CD14-positive monocyte (primary cell): ENCODE measurements at regions not wholly inside any gene's neighbourhood (a gene's known extent, or its start where the extent isn't known, plus 50 kb on each side); places are given as distances from the start of the nearest gene placed in this dataset.

Experiments used
- DNase-seq, 3 donors: peaks; one replicate each; pipeline ENCODE4 v3.0.0-alpha.2; 2011 to 2022
- H2AFZ ChIP-seq: 2 replicates; pipeline ENCODE4 v1.6.0; 2012; ENCODE audit warnings: mild to moderate bottlenecking, low read depth, low read length, inconsistent platforms; ENCODE audit not compliant: insufficient read depth, poor library complexity, severe bottlenecking
- H3K27ac ChIP-seq, 2 donors: 1 replicate in 1 of 2; 2 replicates in 1 of 2; pipeline ENCODE4 v1.5.1; 2012 to 2013; ENCODE audit warnings: low read length in 2 of 2, control low read depth in 1 of 2, inconsistent platforms in 1 of 2, low read depth in 1 of 2, mild to moderate bottlenecking in 1 of 2
- H3K27me3 ChIP-seq, 2 donors: one replicate each; pipeline versions ENCODE4 v1.6.0 to v1.6.1; 2011 to 2013; ENCODE audit warnings: low read length in 2 of 2; ENCODE audit not compliant: control insufficient read depth in 2 of 2, insufficient read depth in 2 of 2
- H3K36me3 ChIP-seq, 2 donors: replicated peaks in 1 of 2; 1 replicate in 1 of 2; 2 replicates in 1 of 2; pipeline versions ENCODE4 v1.5.1 to v1.6.1; 2012 to 2013; ENCODE audit warnings: low read length in 2 of 2, control low read depth in 1 of 2, inconsistent platforms in 1 of 2, mild to moderate bottlenecking in 1 of 2; ENCODE audit not compliant: insufficient read depth in 2 of 2, control insufficient read depth in 1 of 2
- H3K4me1 ChIP-seq, 2 donors: 1 replicate in 1 of 2; 2 replicates in 1 of 2; pipeline versions ENCODE4 v1.5.1 to v1.6.1; 2012 to 2013; ENCODE audit warnings: low read length in 2 of 2, control low read depth in 1 of 2, inconsistent platforms in 1 of 2, mild to moderate bottlenecking in 1 of 2, moderate library complexity in 1 of 2; ENCODE audit not compliant: insufficient read depth in 2 of 2, control insufficient read depth in 1 of 2
- H3K4me2 ChIP-seq: replicated peaks from 2 replicates; pipeline ENCODE3; 2012; ENCODE audit warnings: low read length, moderate library complexity, mild to moderate bottlenecking; ENCODE audit not compliant: poor library complexity, severe bottlenecking; ENCODE audit errors: extremely low read depth
- H3K4me3 ChIP-seq, 3 experiments: fragments of 200-600 bp in 1 of 3; sonication (generic) in 1 of 3; replicated peaks in 1 of 3; 1 replicate in 2 of 3; 2 replicates in 1 of 3; pipeline ENCODE4 v1.5.1; 2011 to 2013; ENCODE audit warnings: low read length in 3 of 3, mild to moderate bottlenecking in 3 of 3, control low read depth in 2 of 3, low read depth in 2 of 3, inconsistent platforms in 1 of 3, moderate library complexity in 1 of 3
- H3K79me2 ChIP-seq: 2 replicates; pipeline ENCODE4 v1.6.0; 2012; ENCODE audit warnings: mild to moderate bottlenecking, control low read depth, inconsistent platforms, low read length, moderate library complexity; ENCODE audit not compliant: insufficient read depth
- H3K9ac ChIP-seq: 2 replicates; pipeline ENCODE4 v1.6.0; 2017; ENCODE audit warnings: low read length, mild to moderate bottlenecking; ENCODE audit not compliant: insufficient read depth, poor library complexity, severe bottlenecking
- H3K9me3 ChIP-seq, 2 donors: replicated peaks in 1 of 2; 1 replicate in 1 of 2; 2 replicates in 1 of 2; pipeline versions ENCODE4 v1.5.1 to v1.6.1; 2012 to 2013; ENCODE audit warnings: low read length in 2 of 2, control low read depth in 1 of 2; ENCODE audit not compliant: control insufficient read depth in 1 of 2, insufficient read depth in 1 of 2
- H4K20me1 ChIP-seq: 2 replicates; pipeline ENCODE4 v1.6.0; 2012; ENCODE audit warnings: mild to moderate bottlenecking, low read length, control low read depth, moderate library complexity; ENCODE audit not compliant: insufficient read depth
- H3K27ac Mint-ChIP-seq, 7 donors: one replicate each; pipeline ENCODE4 v1.8.0; 2020; ENCODE audit warnings: mild to moderate bottlenecking in 7 of 7, mixed read lengths in 7 of 7, moderate library complexity in 6 of 7, inconsistent platforms in 2 of 7
- H3K27me3 Mint-ChIP-seq, 3 donors: one replicate each; pipeline ENCODE4 v1.8.0; 2021 to 2022; ENCODE audit warnings: low read depth in 3 of 3, mild to moderate bottlenecking in 3 of 3, mixed read lengths in 3 of 3, moderate library complexity in 3 of 3, inconsistent platforms in 1 of 3
- H3K36me3 Mint-ChIP-seq, 2 donors: one replicate each; pipeline ENCODE4 v1.8.0; 2020; ENCODE audit warnings: mixed read lengths in 2 of 2, inconsistent platforms in 1 of 2, mild to moderate bottlenecking in 1 of 2
- H3K4me1 Mint-ChIP-seq: one replicate; pipeline ENCODE4 v1.8.0; 2020; ENCODE audit warnings: mild to moderate bottlenecking, mixed read lengths
- H3K4me3 Mint-ChIP-seq, 2 donors: one replicate each; pipeline ENCODE4 v1.8.0; 2020; ENCODE audit warnings: mild to moderate bottlenecking in 2 of 2, mixed read lengths in 2 of 2, moderate library complexity in 1 of 2
- H3K9me3 Mint-ChIP-seq, 7 donors: one replicate each; pipeline ENCODE4 v1.8.0; 2020 to 2022; ENCODE audit warnings: mixed read lengths in 7 of 7, mild to moderate bottlenecking in 6 of 7, moderate library complexity in 6 of 7, inconsistent platforms in 2 of 7
- WGBS: methylation state at CpG from one replicate; pipeline ENCODE4 v1.1.5; 2013; ENCODE audit warnings: missing lambda C conversion rate; ENCODE audit not compliant: insufficient coverage; 5-methylcytosine and 5-hydroxymethylcytosine counted together
- intact Hi-C, 2 donors: fragments of 100-400 bp; cut with micrococcal nuclease; formaldehyde crosslinking; loops; one replicate each; pipeline versions ENCODE4 v1.15.0 to v1.15.1; 2023
- TF ChIP-seq, protein P1 (sequence below): fragments of 200-600 bp; IDR thresholded peaks from one replicate; pipeline ENCODE4 v1.8.0; 2022; ENCODE audit warnings: antibody characterized with exemption, mild to moderate bottlenecking

DNA sequence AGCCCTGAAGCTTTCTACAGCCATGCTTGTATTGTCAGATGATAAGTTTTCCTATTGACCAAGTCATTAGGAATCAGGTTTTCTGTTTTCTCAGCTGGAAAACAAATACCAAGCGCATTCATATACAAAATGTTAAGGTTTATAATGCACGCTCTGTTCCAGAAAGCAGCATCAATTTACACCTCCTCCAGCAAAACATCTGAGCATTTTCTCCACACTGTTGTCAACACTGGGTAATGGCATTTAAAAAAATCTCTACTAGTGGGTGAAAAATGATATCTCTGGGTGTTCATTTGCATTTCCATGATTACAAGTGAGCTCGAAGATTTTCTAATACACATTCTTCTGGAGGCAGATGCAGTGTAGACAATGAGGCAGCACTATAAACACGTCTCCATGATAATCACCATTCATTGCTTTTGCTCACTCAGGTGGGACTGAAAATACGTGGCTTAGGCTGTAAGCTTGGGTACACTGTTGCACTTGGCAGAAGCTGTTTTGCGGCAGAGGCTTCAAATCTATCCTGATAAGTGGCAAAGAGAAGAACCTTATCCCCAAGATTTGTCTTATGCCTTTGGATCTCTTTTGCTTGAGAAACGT, 114.8 kb upstream of the PLPP4 start:
- DNase-seq, result no peak
- intact Hi-C loops, result no loop called here
- TF ChIP-seq, protein P1, sequence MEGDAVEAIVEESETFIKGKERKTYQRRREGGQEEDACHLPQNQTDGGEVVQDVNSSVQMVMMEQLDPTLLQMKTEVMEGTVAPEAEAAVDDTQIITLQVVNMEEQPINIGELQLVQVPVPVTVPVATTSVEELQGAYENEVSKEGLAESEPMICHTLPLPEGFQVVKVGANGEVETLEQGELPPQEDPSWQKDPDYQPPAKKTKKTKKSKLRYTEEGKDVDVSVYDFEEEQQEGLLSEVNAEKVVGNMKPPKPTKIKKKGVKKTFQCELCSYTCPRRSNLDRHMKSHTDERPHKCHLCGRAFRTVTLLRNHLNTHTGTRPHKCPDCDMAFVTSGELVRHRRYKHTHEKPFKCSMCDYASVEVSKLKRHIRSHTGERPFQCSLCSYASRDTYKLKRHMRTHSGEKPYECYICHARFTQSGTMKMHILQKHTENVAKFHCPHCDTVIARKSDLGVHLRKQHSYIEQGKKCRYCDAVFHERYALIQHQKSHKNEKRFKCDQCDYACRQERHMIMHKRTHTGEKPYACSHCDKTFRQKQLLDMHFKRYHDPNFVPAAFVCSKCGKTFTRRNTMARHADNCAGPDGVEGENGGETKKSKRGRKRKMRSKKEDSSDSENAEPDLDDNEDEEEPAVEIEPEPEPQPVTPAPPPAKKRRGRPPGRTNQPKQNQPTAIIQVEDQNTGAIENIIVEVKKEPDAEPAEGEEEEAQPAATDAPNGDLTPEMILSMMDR, result no peak
- WGBS, result 93% methylated on average over 3 of the region's 7 CpGs
- Histone ChIP-seq H3K4me2 (no peak overlapping the region), H3K79me2 (no peaks in the 10 kb centered on the region), H3K4me1 (no peaks in the 10 kb centered on the region), H3K9me3 (peaks cover 0 to 3% of the 10 kb centered on the region in 2 donors), H2AFZ (no peak overlapping the region), H3K27me3 (peaks cover 0 to 2% of the 10 kb centered on the region in 2 donors), H3K27ac (no peak overlapping the region), H3K4me3 (no peak overlapping the region), H3K36me3 (no peaks in the 10 kb centered on the region), H4K20me1 (no peaks in the 10 kb centered on the region), H3K9ac (no peak overlapping the region)
- Mint-ChIP-seq H3K36me3 (no peaks in the 10 kb centered on the region), H3K27ac (no peak overlapping the region), H3K4me3 (no peak overlapping the region), H3K4me1 (no peaks in the 10 kb centered on the region), H3K27me3 (peaks cover 2 to 8% (median 4%) of the 10 kb centered on the region in 3 donors), H3K9me3 (peaks cover 0 to 16% (median 0%) of the 10 kb centered on the region in 7 donors)

DNA sequence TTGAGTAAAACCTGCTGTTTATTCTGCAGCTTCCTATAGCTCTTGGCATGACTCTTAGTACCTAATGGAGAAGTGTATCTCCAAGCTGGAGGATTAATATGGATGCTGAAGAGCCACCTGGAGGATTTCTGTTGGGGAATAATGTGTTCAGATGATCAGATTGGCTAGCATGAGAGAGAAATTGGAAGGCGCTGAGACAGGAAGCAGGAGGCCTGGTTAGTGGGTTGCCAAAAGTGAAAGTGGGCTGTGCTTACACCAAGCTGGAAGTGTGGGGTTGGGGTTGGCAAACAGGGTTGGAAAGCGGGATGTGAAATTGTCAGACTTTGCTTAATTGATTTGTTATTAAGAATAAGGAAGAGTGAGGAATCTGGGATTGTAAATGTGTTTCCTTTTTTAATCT, 111.8 kb upstream of the PLPP4 start:
- no peak overlapping the region for H3K9ac ChIP-seq
- H3K4me1 Mint-ChIP-seq, result no peaks in the 10 kb centered on the region
- no peaks in the 10 kb centered on the region for H3K36me3 Mint-ChIP-seq
- H3K79me2 ChIP-seq, result no peaks in the 10 kb centered on the region
- TF ChIP-seq, protein P1, result no peak
- H3K27ac Mint-ChIP-seq, result peak overlapping the region in 1 of 7 donors; percentile 27
- H3K4me3 Mint-ChIP-seq, result no peak overlapping the region
- H3K4me3 ChIP-seq, result no peak overlapping the region
- H3K4me2 ChIP-seq, result no peak overlapping the region
- H3K27me3 ChIP-seq, result peaks cover 0 to 2% of the 10 kb centered on the region in 2 donors
- H4K20me1 ChIP-seq, result no peaks in the 10 kb centered on the region
- no peak overlapping the region for H3K27ac ChIP-seq
- DNase-seq, result no peak
- peaks cover 0 to 20% (median 3%) of the 10 kb centered on the region in 7 donors for H3K9me3 Mint-ChIP-seq
- H3K27me3 Mint-ChIP-seq, result peaks cover 2 to 7% (median 2%) of the 10 kb centered on the region in 3 donors
- H3K4me1 ChIP-seq, result no peaks in the 10 kb centered on the region
- H2AFZ ChIP-seq, result no peak overlapping the region
- H3K36me3 ChIP-seq, result no peaks in the 10 kb centered on the region
- 27% methylated on average over 1 of the region's 2 CpGs for WGBS
- intact Hi-C loops, result no loop called here
- H3K9me3 ChIP-seq, result peaks cover 0 to 6% of the 10 kb centered on the region in 2 donors
